K562 (cell line): ENCODE measurements at regions not wholly inside any gene's neighbourhood (a gene's known extent, or its start where the extent isn't known, plus 50 kb on each side); places are given as distances from the start of the nearest gene placed in this dataset.

Experiments used
- ATAC-seq: fragments of 200-7000 bp; cut with Tn5 transposase; 3 replicates; pipeline ENCODE4 v1.9.1; 2020; ENCODE audit warnings: moderate library complexity
- BruUV-seq: library from RNA; stranded (reverse); fragments of 400-500 nt; replicated peaks from 2 replicates; lab custom pipeline; 2021; lab: Mats Ljungman, UMichigan
- CTCF ChIA-PET: fragments of 300-600 bp; formaldehyde crosslinking; extraction: SDS; loops from one replicate; lab custom pipeline; 2021; ENCODE audit warnings: low intra/inter-chr PET ratio; lab: Yijun Ruan, JAX
- POLR2A ChIA-PET: fragments of 300-600, 350-650 bp; sonication (Branson Sonifier 250); formaldehyde crosslinking; extraction: SDS; loops from one replicate; lab custom pipeline; 2021; ENCODE audit warnings: antibody characterized with exemption, inconsistent platforms; lab: Yijun Ruan, JAX
- DNase-seq, 4 experiments: peaks; one replicate each; pipeline versions ENCODE4 v3.0.0 to v3.0.0-alpha.2; 2011 to 2018; ENCODE audit warnings: low spot score in 3 of 4, mixed read lengths in 3 of 4; ENCODE audit errors: extremely low read depth in 1 of 4
- FAIRE-seq: peaks from 2 replicates; lab custom pipeline; 2011; peaks lifted over from hg19 to GRCh38; lab: Jason Lieb, UNC
- H2AFZ ChIP-seq: 2 replicates; pipeline ENCODE4 v1.6.0; 2011; ENCODE audit warnings: low read depth, low read length, control low read depth, inconsistent platforms
- H3K27ac ChIP-seq: fragments of 200-600 bp; 3 replicates; pipeline ENCODE4 v1.8.0; 2011; ENCODE audit warnings: low read depth, mild to moderate bottlenecking, control low read depth, inconsistent platforms, low read length, moderate library complexity, mixed read lengths; ENCODE audit errors: extremely low read depth
- H3K27me3 ChIP-seq, 2 experiments: fragments of 300-600 bp in 1 of 2; 2 replicates in 1 of 2; 3 replicates in 1 of 2; pipeline versions ENCODE4 v1.6.0 to v1.8.0; 2011; ENCODE audit warnings: inconsistent platforms in 2 of 2, low read length in 2 of 2, mild to moderate bottlenecking in 1 of 2, mixed read lengths in 1 of 2, moderate library complexity in 1 of 2; ENCODE audit not compliant: control insufficient read depth in 2 of 2, insufficient read depth in 2 of 2
- H3K36me3 ChIP-seq: fragments of 300-600 bp; 3 replicates; pipeline ENCODE4 v1.8.0; 2011; ENCODE audit warnings: mild to moderate bottlenecking, low read length, inconsistent platforms; ENCODE audit not compliant: control insufficient read depth, insufficient read depth
- H3K4me1 ChIP-seq, 2 experiments: fragments of 200-600 bp in 1 of 2; replicated peaks in 1 of 2; 2 replicates in 1 of 2; 3 replicates in 1 of 2; pipeline versions ENCODE4 v1.5.1 to v1.8.0; 2011; ENCODE audit warnings: inconsistent platforms in 2 of 2, low read length in 2 of 2, mild to moderate bottlenecking in 1 of 2, mixed read lengths in 1 of 2, moderate library complexity in 1 of 2; ENCODE audit not compliant: control insufficient read depth in 2 of 2, insufficient read depth in 2 of 2
- H3K4me2 ChIP-seq: 2 replicates; pipeline ENCODE4 v1.6.1; 2011; ENCODE audit warnings: low read length, control low read depth, inconsistent platforms, mixed read lengths; ENCODE audit not compliant: insufficient read depth
- H3K4me3 ChIP-seq: fragments of 200-600 bp; sonication (generic), shearing (Covaris generic); 2 replicates; pipeline ENCODE4 v1.5.1; 2016; ENCODE audit warnings: control low read depth, inconsistent platforms
- H3K79me2 ChIP-seq: fragments of 200-600 bp; 3 replicates; pipeline ENCODE4 v1.8.0; 2011; ENCODE audit warnings: low read length, inconsistent platforms; ENCODE audit not compliant: control insufficient read depth, insufficient read depth
- H3K9ac ChIP-seq, 2 experiments: 2 replicates each; pipeline versions ENCODE4 v1.6.0 to v1.6.1; 2011; ENCODE audit warnings: low read depth in 2 of 2, low read length in 2 of 2, control low read depth in 1 of 2, inconsistent platforms in 1 of 2, mild to moderate bottlenecking in 1 of 2, mixed read lengths in 1 of 2; ENCODE audit not compliant: insufficient read depth in 1 of 2
- H3K9me1 ChIP-seq: one replicate; pipeline ENCODE4 v1.6.0; 2011; ENCODE audit warnings: inconsistent platforms, mild to moderate bottlenecking, low read length, moderate library complexity; ENCODE audit not compliant: control insufficient read depth, insufficient read depth
- H3K9me3 ChIP-seq: replicated peaks from 2 replicates; pipeline ENCODE4 v1.5.1; 2011; ENCODE audit warnings: low read depth, low read length, inconsistent platforms; ENCODE audit not compliant: control insufficient read depth, insufficient read depth
- H4K20me1 ChIP-seq: replicated peaks from 2 replicates; pipeline ENCODE4 v1.6.1; 2011; ENCODE audit warnings: low read length, inconsistent platforms, mixed read lengths; ENCODE audit not compliant: control insufficient read depth, insufficient read depth
- ATF1 ChIP-seq, 2 experiments: fragments of 450-650 bp in 1 of 2; IDR thresholded peaks; 2 replicates each; pipeline ENCODE4 v1.6.1; 2016; ENCODE audit warnings: missing compliant biosample characterization in 1 of 2, missing genetic modification characterization in 1 of 2
- CBFA2T3 ChIP-seq: fragments of 450-650 bp; IDR thresholded peaks from 2 replicates; pipeline ENCODE4 v1.6.1; 2017
- CCNT2 ChIP-seq: IDR thresholded peaks from 2 replicates; pipeline ENCODE4 v1.6.1; 2011; ENCODE audit warnings: borderline replicate concordance, low read depth, mild to moderate bottlenecking, moderate library complexity, mixed read lengths, low read length; ENCODE audit not compliant: insufficient read length; ENCODE audit errors: extremely low read depth
- KLF16 ChIP-seq: IDR thresholded peaks from 2 replicates; pipeline ENCODE4 v1.6.1; 2016; ENCODE audit warnings: antibody characterized with exemption
- NCOA6 ChIP-seq: fragments of 450-650 bp; IDR thresholded peaks from 2 replicates; pipeline ENCODE4 v1.6.1; 2017; ENCODE audit warnings: mild to moderate bottlenecking
- NCOR1 ChIP-seq: fragments of 450-650 bp; IDR thresholded peaks from 2 replicates; pipeline ENCODE4 v1.6.1; 2016; ENCODE audit warnings: mild to moderate bottlenecking, moderate library complexity
- NFE2 ChIP-seq: IDR thresholded peaks from 2 replicates; pipeline ENCODE4 v1.6.1; 2014; ENCODE audit warnings: antibody characterized with exemption, low read depth
- RAD21 ChIP-seq, 2 experiments: fragments of 250-450 bp in 1 of 2; fragments of 450-650 bp in 1 of 2; sonication (Bioruptor Pico) in 1 of 2; formaldehyde crosslinking in 1 of 2; IDR thresholded peaks in 1 of 2; conservative IDR thresholded peaks in 1 of 2; 2 replicates each; pipeline versions ENCODE4 v1.4.0 to v1.8.0; 2020 to 2022; ENCODE audit warnings: mild to moderate bottlenecking in 2 of 2, moderate library complexity in 1 of 2
- RCOR1 ChIP-seq, 2 experiments: IDR thresholded peaks; 2 replicates each; pipeline ENCODE4 v1.6.1; 2012; ENCODE audit warnings: low read depth in 2 of 2, low read length in 2 of 2, borderline replicate concordance in 1 of 2, improper control_type of control experiment in 1 of 2
- TAL1 ChIP-seq: fragments of 450-650 bp; IDR thresholded peaks from 2 replicates; pipeline ENCODE4 v1.6.1; 2016; ENCODE audit warnings: mild to moderate bottlenecking
- ZEB2 ChIP-seq: fragments of 450-650 bp; IDR thresholded peaks from 2 replicates; pipeline ENCODE4 v1.6.1; 2016
- WGBS: fragments of 100-300 bp; shearing (Covaris generic); methylation state at CpG from one replicate; pipeline ENCODE4 v1.1.6; 2016; ENCODE audit warnings: low coverage, mixed read lengths; ENCODE audit not compliant: insufficient coverage; ENCODE audit errors: missing lambda C conversion rate; 5-methylcytosine and 5-hydroxymethylcytosine counted together
- in situ Hi-C: fragments of 300-500 bp; cut with MboI; formaldehyde crosslinking; loops from 4 replicates; pipeline ENCODE4 v1.15.0; 2018; ENCODE audit warnings: inconsistent platforms, mixed read lengths
- intact Hi-C: fragments of 100-400 bp; cut with micrococcal nuclease; formaldehyde crosslinking; loops from 2 replicates; pipeline ENCODE4 v1.14.2; 2022
- TF ChIP-seq, protein P1 (sequence below), 3 experiments: IDR thresholded peaks in 2 of 3; conservative IDR thresholded peaks in 1 of 3; 2 replicates each; pipeline ENCODE4 v1.5.1; 2011 to 2012; ENCODE audit warnings: low read length in 3 of 3, mild to moderate bottlenecking in 3 of 3, control low read depth in 2 of 3, improper control_type of control experiment in 1 of 3, inconsistent platforms in 1 of 3, low read depth in 1 of 3, mixed read lengths in 1 of 3, moderate library complexity in 1 of 3; ENCODE audit not compliant: insufficient read depth in 2 of 3
- TF ChIP-seq, protein P2 (sequence below): fragments of 250-450 bp; sonication (Bioruptor Pico); IDR thresholded peaks from 2 replicates; pipeline ENCODE4 v1.8.0; 2022; ENCODE audit warnings: inconsistent platforms, mild to moderate bottlenecking, moderate library complexity, borderline replicate concordance
- TF ChIP-seq, protein P3 (sequence below): sonication (generic); IDR thresholded peaks from 2 replicates; pipeline ENCODE4 v1.6.1; 2016
- TF ChIP-seq, protein P4 (sequence below): fragments of 450-650 bp; formaldehyde crosslinking; IDR thresholded peaks from 2 replicates; pipeline ENCODE4 v1.4.0; 2020; ENCODE audit warnings: mild to moderate bottlenecking, moderate library complexity

DNA sequence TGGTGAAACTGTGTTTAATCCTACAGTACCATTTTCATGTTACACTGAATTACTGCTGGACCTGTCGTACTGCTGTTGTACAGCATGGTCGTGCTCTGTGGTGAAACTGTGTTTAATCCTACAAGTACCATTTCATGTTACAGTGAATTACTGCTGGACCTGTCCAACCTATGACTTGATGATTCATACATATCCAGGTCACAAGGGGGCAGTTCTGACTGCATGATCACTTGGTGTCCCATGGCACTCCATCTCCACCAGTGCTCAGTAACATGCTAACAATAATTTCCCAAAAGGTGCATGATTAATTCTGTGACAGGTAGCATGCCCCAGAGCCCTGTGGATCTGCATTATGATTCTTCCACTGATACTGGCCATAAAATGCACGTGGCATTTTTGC lies 101.6 kb downstream of the ADCYAP1 start (continued):
- TF ChIP-seq, protein P1, sequence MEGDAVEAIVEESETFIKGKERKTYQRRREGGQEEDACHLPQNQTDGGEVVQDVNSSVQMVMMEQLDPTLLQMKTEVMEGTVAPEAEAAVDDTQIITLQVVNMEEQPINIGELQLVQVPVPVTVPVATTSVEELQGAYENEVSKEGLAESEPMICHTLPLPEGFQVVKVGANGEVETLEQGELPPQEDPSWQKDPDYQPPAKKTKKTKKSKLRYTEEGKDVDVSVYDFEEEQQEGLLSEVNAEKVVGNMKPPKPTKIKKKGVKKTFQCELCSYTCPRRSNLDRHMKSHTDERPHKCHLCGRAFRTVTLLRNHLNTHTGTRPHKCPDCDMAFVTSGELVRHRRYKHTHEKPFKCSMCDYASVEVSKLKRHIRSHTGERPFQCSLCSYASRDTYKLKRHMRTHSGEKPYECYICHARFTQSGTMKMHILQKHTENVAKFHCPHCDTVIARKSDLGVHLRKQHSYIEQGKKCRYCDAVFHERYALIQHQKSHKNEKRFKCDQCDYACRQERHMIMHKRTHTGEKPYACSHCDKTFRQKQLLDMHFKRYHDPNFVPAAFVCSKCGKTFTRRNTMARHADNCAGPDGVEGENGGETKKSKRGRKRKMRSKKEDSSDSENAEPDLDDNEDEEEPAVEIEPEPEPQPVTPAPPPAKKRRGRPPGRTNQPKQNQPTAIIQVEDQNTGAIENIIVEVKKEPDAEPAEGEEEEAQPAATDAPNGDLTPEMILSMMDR (IDR thresholded peaks at IDR 0.05 in 2 of 3, conservative IDR thresholded peaks at IDR 0.05 in 1 of 3; ENCODE audit: insufficient read depth in 2 of 3, low read depth in 1 of 3, low read length in 3 of 3) = peak in 2 of 3 experiments; percentile 23 to 49; a peak in 2 of 6 replicates
- TF ChIP-seq, protein P2, sequence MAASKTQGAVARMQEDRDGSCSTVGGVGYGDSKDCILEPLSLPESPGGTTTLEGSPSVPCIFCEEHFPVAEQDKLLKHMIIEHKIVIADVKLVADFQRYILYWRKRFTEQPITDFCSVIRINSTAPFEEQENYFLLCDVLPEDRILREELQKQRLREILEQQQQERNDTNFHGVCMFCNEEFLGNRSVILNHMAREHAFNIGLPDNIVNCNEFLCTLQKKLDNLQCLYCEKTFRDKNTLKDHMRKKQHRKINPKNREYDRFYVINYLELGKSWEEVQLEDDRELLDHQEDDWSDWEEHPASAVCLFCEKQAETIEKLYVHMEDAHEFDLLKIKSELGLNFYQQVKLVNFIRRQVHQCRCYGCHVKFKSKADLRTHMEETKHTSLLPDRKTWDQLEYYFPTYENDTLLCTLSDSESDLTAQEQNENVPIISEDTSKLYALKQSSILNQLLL (CRISPR knock-in tag) = no peak
- peak; percentile 12 to 60; a peak in 2 of 4 replicates for TF ChIP-seq RAD21 (CRISPR knock-in tag; conservative IDR thresholded peaks at IDR 0.05 in 1 of 2, IDR thresholded peaks at IDR 0.05 in 1 of 2)

DNA sequence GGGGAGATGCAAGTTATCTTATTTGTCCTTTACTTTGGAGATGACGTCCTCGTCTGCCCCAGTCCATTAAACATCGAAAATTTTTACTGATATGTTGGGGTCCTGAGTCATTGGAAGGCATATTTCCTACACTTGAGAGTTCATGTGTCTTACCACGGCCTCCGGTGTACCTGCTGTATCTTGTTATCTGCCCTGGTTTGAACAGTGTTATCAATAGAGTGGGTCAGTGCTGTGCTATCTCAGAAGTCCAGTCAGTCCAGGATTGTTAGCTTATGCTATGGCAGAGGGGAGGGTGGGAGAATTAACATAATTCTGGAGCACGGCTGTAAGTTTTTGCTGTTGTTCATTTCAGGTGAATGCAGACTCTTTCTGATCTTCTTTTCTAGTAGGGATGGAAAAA lies 102.3 kb downstream of the ADCYAP1 start:
- no peak for FAIRE-seq
- WGBS = under 1% methylated on average over 6 of the region's 6 CpGs
- in situ Hi-C loops = no loop called here
- TF ChIP-seq NFE2 (peak; percentile 50; the same call in 1 of the 2 replicates), NCOR1 (peak; percentile 52; the same call in 1 of the 2 replicates), ZEB2 (peak; percentile 55; the same call in 1 of the 2 replicates), RCOR1 (IDR thresholded peaks at IDR 0.05; ENCODE audit: borderline replicate concordance in 1 of 2, low read depth in 2 of 2, low read length in 2 of 2) (peak in 1 of 2 experiments; percentile 71; a peak in 1 of 4 replicates), ATF1 (CRISPR knock-in tag; IDR thresholded peaks at IDR 0.05) (no peak), ATF1 (tag; IDR thresholded peaks at IDR 0.05) (peak; percentile 32; the same call in 1 of the 2 replicates), CBFA2T3 (peak; percentile 68), NCOA6 (no peak), KLF16 (peak; percentile 66; the same call in 1 of the 2 replicates), TAL1 (peak; percentile 47; the same call in 1 of the 2 replicates), CCNT2 (peak; percentile 42)
- TF ChIP-seq, protein P3, sequence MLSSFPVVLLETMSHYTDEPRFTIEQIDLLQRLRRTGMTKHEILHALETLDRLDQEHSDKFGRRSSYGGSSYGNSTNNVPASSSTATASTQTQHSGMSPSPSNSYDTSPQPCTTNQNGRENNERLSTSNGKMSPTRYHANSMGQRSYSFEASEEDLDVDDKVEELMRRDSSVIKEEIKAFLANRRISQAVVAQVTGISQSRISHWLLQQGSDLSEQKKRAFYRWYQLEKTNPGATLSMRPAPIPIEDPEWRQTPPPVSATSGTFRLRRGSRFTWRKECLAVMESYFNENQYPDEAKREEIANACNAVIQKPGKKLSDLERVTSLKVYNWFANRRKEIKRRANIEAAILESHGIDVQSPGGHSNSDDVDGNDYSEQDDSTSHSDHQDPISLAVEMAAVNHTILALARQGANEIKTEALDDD = 0 out of 2 replicates have a peak, but pooled peaks have one; percentile 29
- TF ChIP-seq, protein P4, sequence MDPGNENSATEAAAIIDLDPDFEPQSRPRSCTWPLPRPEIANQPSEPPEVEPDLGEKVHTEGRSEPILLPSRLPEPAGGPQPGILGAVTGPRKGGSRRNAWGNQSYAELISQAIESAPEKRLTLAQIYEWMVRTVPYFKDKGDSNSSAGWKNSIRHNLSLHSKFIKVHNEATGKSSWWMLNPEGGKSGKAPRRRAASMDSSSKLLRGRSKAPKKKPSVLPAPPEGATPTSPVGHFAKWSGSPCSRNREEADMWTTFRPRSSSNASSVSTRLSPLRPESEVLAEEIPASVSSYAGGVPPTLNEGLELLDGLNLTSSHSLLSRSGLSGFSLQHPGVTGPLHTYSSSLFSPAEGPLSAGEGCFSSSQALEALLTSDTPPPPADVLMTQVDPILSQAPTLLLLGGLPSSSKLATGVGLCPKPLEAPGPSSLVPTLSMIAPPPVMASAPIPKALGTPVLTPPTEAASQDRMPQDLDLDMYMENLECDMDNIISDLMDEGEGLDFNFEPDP (CRISPR knock-in tag) = no peak

More for the DNA sequence above, 102.3 kb downstream of the ADCYAP1 start:
- peaks cover 0 to 27% of the 10 kb centered on the region in 2 experiments; a peak in 3 of 5 replicates for H3K4me1 ChIP-seq
- H3K4me2 ChIP-seq = no peak overlapping the region
- H3K79me2 ChIP-seq = no peaks in the 10 kb centered on the region
- ATAC-seq = peak; percentile 53; the same call in 1 of the 3 replicates
- BruUV-seq = no TSS peak
- H2AFZ ChIP-seq = no peak overlapping the region
- no peaks in the 10 kb centered on the region for H3K9me1 ChIP-seq
- CTCF ChIA-PET = no interaction called here
- intact Hi-C loops = loop anchor here (1.0 kb wide), 1 partner anchor 55 kb away; no protein-coding TSS in a partner anchor
- DNase-seq = peak in 1 of 4 experiments; percentile 47
- H3K4me3 ChIP-seq = no peak overlapping the region
- H3K27me3 ChIP-seq = no peaks in the 10 kb centered on the region
- peaks cover 10% of the 10 kb centered on the region; the same call in 1 of the 2 replicates for H4K20me1 ChIP-seq
- POLR2A ChIA-PET = interaction anchor here (0.7 kb wide), 1 partner anchor 14 kb away, joined by 3 read pairs; no protein-coding TSS in a partner anchor
- H3K9me3 ChIP-seq = no peaks in the 10 kb centered on the region
- H3K9ac ChIP-seq = no peak overlapping the region
- H3K36me3 ChIP-seq = no peaks in the 10 kb centered on the region
- no peak overlapping the region for H3K27ac ChIP-seq
